Heart right ventricle (tissue), 16 donors: ENCODE measurements at regions not wholly inside any gene's neighbourhood (a gene's known extent, or its start where the extent isn't known, plus 50 kb on each side); places are given as distances from the start of the nearest gene placed in this dataset.

ENCODE experiments used
- ATAC-seq, 8 donors: fragments of 200-7000 bp; cut with Tn5 transposase; one replicate each; pipeline ENCODE4 v1.9.1; 2020; ENCODE audit warnings: mild to moderate bottlenecking in 8 of 8, moderate library complexity in 8 of 8, moderate number of reproducible peaks in 1 of 8
- DNase-seq, 2 donors: peaks; one replicate each; pipeline ENCODE4 v3.0.0-alpha.2; 2020
- H3K27ac ChIP-seq, 10 donors: fragments of 200-600 bp; sonication (generic) in 2 of 10; one replicate each; pipeline versions ENCODE4 v1.5.0 to v1.8.0; 2020 to 2022; ENCODE audit warnings: mild to moderate bottlenecking in 3 of 10
- H3K27me3 ChIP-seq, 7 donors: fragments of 200-600 bp; one replicate each; pipeline ENCODE4 v1.8.0; 2021 to 2022; ENCODE audit warnings: mild to moderate bottlenecking in 2 of 7
- H3K36me3 ChIP-seq, 9 donors: fragments of 200-600 bp; sonication (generic) in 1 of 9; one replicate each; pipeline versions ENCODE4 v1.5.0 to v1.8.0; 2020 to 2022; ENCODE audit warnings: mild to moderate bottlenecking in 2 of 9
- H3K4me1 ChIP-seq, 9 donors: fragments of 200-600 bp; sonication (generic) in 1 of 9; one replicate each; pipeline versions ENCODE4 v1.5.0 to v1.8.0; 2020 to 2022; ENCODE audit warnings: mild to moderate bottlenecking in 4 of 9
- H3K4me3 ChIP-seq, 10 donors: fragments of 200-600 bp; sonication (generic) in 2 of 10; one replicate each; pipeline versions ENCODE4 v1.5.0 to v1.8.0; 2020 to 2022; ENCODE audit warnings: mild to moderate bottlenecking in 7 of 10, moderate library complexity in 2 of 10
- H3K9me3 ChIP-seq, 11 donors: fragments of 200-600 bp in 10 of 11; sonication (generic) in 2 of 11; one replicate each; pipeline versions ENCODE4 v1.5.0 to v1.8.0; 2013 to 2022; ENCODE audit warnings: mild to moderate bottlenecking in 2 of 11, control low read depth in 1 of 11, moderate library complexity in 1 of 11
- WGBS, 2 donors: extraction: QIAGEN DNeasy Blood & Tissue Kit; methylation state at CpG; one replicate each; pipeline ENCODE4 v1.1.7; 2013; ENCODE audit warnings: inconsistent platforms in 1 of 2; 5-methylcytosine and 5-hydroxymethylcytosine counted together
- intact Hi-C, 10 donors: fragments of 100-400 bp; cut with DNase I; formaldehyde crosslinking; loops; one replicate each; pipeline versions ENCODE4 v1.11.1 to v1.14.2; 2022
- TF ChIP-seq, protein P1 (sequence below), 9 donors: fragments of 200-600 bp; sonication (generic) in 2 of 9; IDR thresholded peaks; one replicate each; pipeline versions ENCODE4 v1.5.0 to v1.8.0; 2021 to 2022; ENCODE audit warnings: antibody characterized with exemption in 9 of 9, mild to moderate bottlenecking in 5 of 9, moderate library complexity in 1 of 9
- donor health status: Arrhythmogenic right ventricular cardiomyopathy.
- donor health status: ischemic (EF 13 %, LVEDD 7.1; RV severe dilation, severe dysfunction).
- donor health status: healthy with polysubstance abuse.
- donor health status: DM: no; HTN: yes; CAD: no.
- donor health status: DM: no; HTN: no; CAD: no.
- donor health status: ischemic (EF 25% LVEDD 6.9; RV normal size, moderate dysfunction).
- donor health status: ischemic (EF 25% LVEDD 5.7; RV mildly dilated, moderate dysfunction).
- donor health status: healthy.
- donor health status: DM: yes; HTN: yes; CAD: no.
- donor health status: Ischemic cardiomyopathy.
- donor health status: ischemic (EF 35%, LVEDD 5.7; RV mildly dilated, moderate dysfunction).
- donor health status: nonischemic (EF 11% LVEDD 7.7; RV severe dilation, severe dysfunction).
- donor health status: DM: yes; HTN: yes; CAD: no.
- donor health status: PGD.
- donor health status: ischemic (EF 29% LVEDD 5.4; RV normal size, mild dysfunction).
- donor health status: nonischemic (EF 23%, LVEDD 6.1; RV moderate dilation, normal function).

DNA sequence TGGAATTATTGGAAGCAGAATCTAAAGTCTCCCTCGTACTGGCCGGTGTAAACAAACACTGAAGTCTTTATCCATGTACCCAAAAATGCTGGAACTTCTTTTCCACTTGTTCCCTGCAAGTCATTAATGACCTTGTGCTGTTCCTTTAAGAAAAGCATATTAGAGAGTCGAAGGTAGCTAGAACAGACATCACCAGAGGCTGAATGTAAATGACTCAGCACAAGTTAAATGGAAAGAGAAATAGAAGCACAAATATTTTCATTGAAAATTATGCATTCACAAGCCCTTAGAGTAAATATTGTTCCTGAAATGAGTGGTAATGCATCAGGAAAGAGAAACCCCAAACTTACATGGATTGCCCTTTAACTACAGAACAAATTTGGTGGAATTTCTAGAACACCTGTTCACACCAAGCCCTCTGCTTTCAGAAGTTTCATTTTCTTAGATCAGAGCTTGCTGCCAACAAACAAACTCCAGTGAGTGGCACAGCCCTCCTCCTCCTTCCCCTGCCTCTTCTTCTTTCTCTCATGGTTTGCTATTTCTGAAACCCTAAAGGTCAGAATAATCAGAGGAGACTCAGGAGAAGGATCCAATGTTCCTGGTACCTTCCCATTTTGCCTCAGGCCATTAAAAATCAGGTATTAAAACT lies 264.3 kb downstream of the TXNL1 start:
- intact Hi-C loops = no loop called here
- no peak overlapping the region for H3K27ac ChIP-seq
- no peak for DNase-seq
- no peak for ATAC-seq
- no peaks in the 10 kb centered on the region for H3K27me3 ChIP-seq
- TF ChIP-seq, protein P1, sequence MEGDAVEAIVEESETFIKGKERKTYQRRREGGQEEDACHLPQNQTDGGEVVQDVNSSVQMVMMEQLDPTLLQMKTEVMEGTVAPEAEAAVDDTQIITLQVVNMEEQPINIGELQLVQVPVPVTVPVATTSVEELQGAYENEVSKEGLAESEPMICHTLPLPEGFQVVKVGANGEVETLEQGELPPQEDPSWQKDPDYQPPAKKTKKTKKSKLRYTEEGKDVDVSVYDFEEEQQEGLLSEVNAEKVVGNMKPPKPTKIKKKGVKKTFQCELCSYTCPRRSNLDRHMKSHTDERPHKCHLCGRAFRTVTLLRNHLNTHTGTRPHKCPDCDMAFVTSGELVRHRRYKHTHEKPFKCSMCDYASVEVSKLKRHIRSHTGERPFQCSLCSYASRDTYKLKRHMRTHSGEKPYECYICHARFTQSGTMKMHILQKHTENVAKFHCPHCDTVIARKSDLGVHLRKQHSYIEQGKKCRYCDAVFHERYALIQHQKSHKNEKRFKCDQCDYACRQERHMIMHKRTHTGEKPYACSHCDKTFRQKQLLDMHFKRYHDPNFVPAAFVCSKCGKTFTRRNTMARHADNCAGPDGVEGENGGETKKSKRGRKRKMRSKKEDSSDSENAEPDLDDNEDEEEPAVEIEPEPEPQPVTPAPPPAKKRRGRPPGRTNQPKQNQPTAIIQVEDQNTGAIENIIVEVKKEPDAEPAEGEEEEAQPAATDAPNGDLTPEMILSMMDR (IDR thresholded peaks at IDR 0.05) = no peak
- 75% methylated on average over 3 of the region's 3 CpGs for WGBS, 2 donors
- H3K4me1 ChIP-seq = peaks cover 0 to 5% (median 0%) of the 10 kb centered on the region in 9 donors
- no peaks in the 10 kb centered on the region for H3K36me3 ChIP-seq
- no peak overlapping the region for H3K4me3 ChIP-seq
- H3K9me3 ChIP-seq = no peaks in the 10 kb centered on the region

DNA sequence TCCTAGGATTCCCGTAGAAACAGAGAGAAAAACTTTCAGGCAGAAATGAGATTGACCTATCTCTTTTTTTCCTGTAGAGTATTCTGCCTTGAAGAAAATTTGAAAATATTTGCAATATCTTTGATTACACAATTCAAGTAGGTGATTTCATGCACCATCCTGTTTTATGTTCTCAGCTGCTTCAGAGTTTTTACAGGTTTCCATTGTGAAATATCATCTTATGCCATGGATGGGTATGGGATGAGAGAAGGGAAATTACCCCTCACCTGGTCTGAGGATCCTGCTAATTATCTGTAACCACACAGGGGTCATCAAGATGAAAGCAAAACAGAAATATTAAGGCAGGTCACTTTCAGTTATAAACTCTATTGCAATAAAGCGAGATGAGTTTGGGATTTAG lies 264.8 kb downstream of the TXNL1 start:
- Histone ChIP-seq H3K36me3 (no peaks in the 10 kb centered on the region), H3K4me3 (no peak overlapping the region), H3K27ac (no peak overlapping the region), H3K9me3 (no peaks in the 10 kb centered on the region), H3K4me1 (peaks cover 0 to 5% (median 0%) of the 10 kb centered on the region in 9 donors), H3K27me3 (no peaks in the 10 kb centered on the region)
- 66 to 94% methylated on average over 2 of the region's 2 CpGs for WGBS, 2 donors
- TF ChIP-seq, protein P1 (IDR thresholded peaks at IDR 0.05) = no peak
- DNase-seq (no peak), ATAC-seq (no peak)
- intact Hi-C loops = no loop called here

DNA sequence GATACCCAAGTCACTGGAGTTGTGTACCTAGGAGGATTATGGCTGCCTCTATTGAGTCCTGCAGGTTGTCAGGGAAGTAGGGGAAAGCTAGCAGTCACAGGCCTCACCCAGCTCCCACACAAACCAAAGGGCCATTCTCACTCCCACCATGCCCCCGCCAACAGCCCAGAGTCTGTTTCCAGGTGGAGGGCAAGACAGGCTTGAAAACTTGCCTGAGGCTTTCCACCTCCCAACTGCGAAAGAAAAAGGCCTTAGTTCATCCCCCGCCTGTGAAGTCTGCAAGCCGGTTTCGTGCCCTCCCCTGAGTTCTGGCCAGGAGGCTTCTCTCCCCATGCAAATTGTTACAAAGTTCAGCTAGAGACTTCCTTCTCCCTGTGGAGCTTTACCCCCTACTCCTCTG lies 270.3 kb downstream of the TXNL1 start:
- TF ChIP-seq, protein P1 (IDR thresholded peaks at IDR 0.05) = no peak
- Histone ChIP-seq H3K4me1 (no peaks in the 10 kb centered on the region), H3K4me3 (no peak overlapping the region), H3K27ac (no peak overlapping the region), H3K9me3 (peaks cover 0 to 11% (median under 1%) of the 10 kb centered on the region in 11 donors), H3K36me3 (no peaks in the 10 kb centered on the region), H3K27me3 (no peaks in the 10 kb centered on the region)
- 97 to 98% methylated on average over 5 of the region's 5 CpGs for WGBS, 2 donors
- ATAC-seq = no peak
- intact Hi-C loops = no loop called here
- DNase-seq = no peak

DNA sequence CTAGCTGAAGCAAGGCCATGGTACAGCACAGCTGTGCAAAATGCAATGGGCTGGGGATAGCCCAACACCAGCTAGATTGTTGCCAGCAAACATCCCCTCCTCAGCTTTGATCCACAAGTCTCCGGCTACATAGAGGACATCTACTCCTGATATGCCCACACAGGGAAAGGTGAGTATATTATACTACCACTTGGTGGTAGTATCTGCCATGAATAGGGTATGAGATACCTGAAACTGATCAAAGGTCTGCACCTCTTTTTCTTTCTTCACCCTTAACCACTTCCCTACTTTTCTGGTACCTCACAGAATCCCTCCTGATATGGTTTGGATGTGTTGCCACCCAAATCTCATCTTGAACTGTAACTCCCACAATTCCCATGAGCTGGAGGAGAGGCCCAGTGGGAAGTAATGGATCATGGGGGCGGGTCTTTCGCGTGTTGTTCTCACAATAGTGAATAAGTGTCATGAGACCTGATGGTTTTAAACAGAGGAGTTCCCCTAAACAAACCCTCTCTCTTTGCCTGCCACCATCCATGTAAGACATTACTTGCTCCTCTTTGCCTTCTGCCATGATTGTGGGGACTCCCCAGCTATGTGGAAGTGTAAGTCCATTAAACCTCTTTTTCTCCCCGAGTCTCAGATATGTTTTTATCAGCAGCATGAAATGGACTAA lies 279.6 kb downstream of the TXNL1 start:
- no peaks in the 10 kb centered on the region for H3K4me1 ChIP-seq
- WGBS, 2 donors = 86 to 87% methylated on average over 5 of the region's 5 CpGs
- H3K4me3 ChIP-seq = no peak overlapping the region
- intact Hi-C loops = no loop called here
- H3K27me3 ChIP-seq = no peaks in the 10 kb centered on the region
- DNase-seq = no peak
- H3K27ac ChIP-seq = no peak overlapping the region
- no peak for ATAC-seq
- no peaks in the 10 kb centered on the region for H3K36me3 ChIP-seq
- H3K9me3 ChIP-seq = peaks cover 0 to 36% (median 20%) of the 10 kb centered on the region in 11 donors
- TF ChIP-seq, protein P1 (IDR thresholded peaks at IDR 0.05) = peak in 3 of 9 donors; percentile 8 to 17 (median 9)
